Fibroblast of skin of right biceps (primary cell): ENCODE measurements at regions not wholly inside any gene's neighbourhood (a gene's known extent, or its start where the extent isn't known, plus 50 kb on each side); places are given as distances from the start of the nearest gene placed in this dataset.
"Not testable (repeated sequence)": the region's sequence is repeated elsewhere in the genome, so short reads cannot be mapped to it uniquely, and the experiment has no call there.

Experiments used
- DNase-seq: peaks from one replicate; pipeline ENCODE4 v3.0.0-alpha.2; 2013

GRCh38 chr6:15143086-15143485, 102.8 kb upstream of the JARID2 start:
- DNase-seq, result no peak

GRCh38 chr6:15143540-15143939, 102.3 kb upstream of the JARID2 start:
- DNase-seq, result no peak

GRCh38 chr6:15145821-15146220, 100.0 kb upstream of the JARID2 start:
- no peak for DNase-seq

GRCh38 chr6:15147827-15148226, 98.0 kb upstream of the JARID2 start:
- DNase-seq, result no peak

GRCh38 chr6:15148356-15148946, 97.4 kb upstream of the JARID2 start:
- peak; percentile 76 for DNase-seq

GRCh38 chr6:15150207-15150606, 95.7 kb upstream of the JARID2 start:
- DNase-seq, result no peak

- no peak for DNase-seq
Measured at GRCh38 chr6:15152700-15153099, 93.2 kb upstream of the JARID2 start.

- no peak for DNase-seq
Measured at GRCh38 chr6:15153191-15153590, 92.7 kb upstream of the JARID2 start.

- no peak for DNase-seq
Measured at GRCh38 chr6:15157479-15157878, 88.4 kb upstream of the JARID2 start.

GRCh38 chr6:15158821-15159619, 86.8 kb upstream of the JARID2 start:
- DNase-seq, result no peak

GRCh38 chr6:15160812-15161211, 85.1 kb upstream of the JARID2 start:
- DNase-seq, result peak; percentile 10

GRCh38 chr6:15164855-15165254, 81.0 kb upstream of the JARID2 start:
- DNase-seq, result not testable (repeated sequence)

- no peak for DNase-seq
Measured at GRCh38 chr6:15166121-15166520, 79.7 kb upstream of the JARID2 start.

- no peak for DNase-seq
Measured at GRCh38 chr6:15170126-15170525, 75.7 kb upstream of the JARID2 start.

- DNase-seq, result no peak
Measured at GRCh38 chr6:15171026-15171425, 74.8 kb upstream of the JARID2 start.

- no peak for DNase-seq
Measured at GRCh38 chr6:15176816-15177370, 69.0 kb upstream of the JARID2 start.

- DNase-seq, result no peak
Measured at GRCh38 chr6:15183979-15184378, 61.9 kb upstream of the JARID2 start.

GRCh38 chr6:15184441-15184861, 61.4 kb upstream of the JARID2 start:
- no peak for DNase-seq

GRCh38 chr6:15185111-15185510, 60.8 kb upstream of the JARID2 start:
- DNase-seq, result not testable (repeated sequence)

- DNase-seq, result not testable (repeated sequence)
Measured at GRCh38 chr6:15193451-15193850, 52.4 kb upstream of the JARID2 start.

- DNase-seq, result no peak
Measured at GRCh38 chr6:15194453-15194852, 51.4 kb upstream of the JARID2 start.
